ENCODE measurements at regions not wholly inside any gene's neighbourhood (a gene's known extent, or its start where the extent isn't known, plus 50 kb on each side); places are given as distances from the start of the nearest gene placed in this dataset.
"Not testable (repeated sequence)": the region's sequence is repeated elsewhere in the genome, so short reads cannot be mapped to it uniquely, and the experiment has no call there.

- no peak for DNase-seq
These were observed 271.0 kb upstream of the SLC30A5 start for GRCh38 chr5:68822796-68823195.

GRCh38 chr5:68823301-68823700 is 270.5 kb upstream of the SLC30A5 start:
- no peak for DNase-seq

GRCh38 chr5:68830377-68830898 is 263.4 kb upstream of the SLC30A5 start:
- no peak for DNase-seq

GRCh38 chr5:68834491-68834981 is 259.3 kb upstream of the SLC30A5 start:
- DNase-seq, result no peak

GRCh38 chr5:68838157-68838718 is 255.6 kb upstream of the SLC30A5 start:
- no peak for DNase-seq

- no peak for DNase-seq
These were observed 254.7 kb upstream of the SLC30A5 start for GRCh38 chr5:68839019-68839552.

- no peak for DNase-seq
These were observed 250.0 kb upstream of the SLC30A5 start for GRCh38 chr5:68843624-68844364.

GRCh38 chr5:68845131-68845530 is 248.7 kb upstream of the SLC30A5 start:
- no peak for DNase-seq

- no peak for DNase-seq
These were observed 247.0 kb upstream of the SLC30A5 start for GRCh38 chr5:68846828-68847227.

- no peak for DNase-seq
These were observed 245.7 kb upstream of the SLC30A5 start for GRCh38 chr5:68848091-68848490.

- DNase-seq, result no peak
These were observed 244.7 kb upstream of the SLC30A5 start for GRCh38 chr5:68849103-68849502.

- DNase-seq, result no peak
These were observed 243.9 kb upstream of the SLC30A5 start for GRCh38 chr5:68849906-68850305.

GRCh38 chr5:68861099-68861498 is 232.7 kb upstream of the SLC30A5 start:
- DNase-seq, result no peak

GRCh38 chr5:68862560-68862959 is 231.3 kb upstream of the SLC30A5 start:
- no peak for DNase-seq

GRCh38 chr5:68865192-68865591 is 228.6 kb upstream of the SLC30A5 start:
- not testable (repeated sequence) for DNase-seq

- DNase-seq, result no peak
These were observed 221.6 kb upstream of the SLC30A5 start for GRCh38 chr5:68872088-68872839.

- no peak for DNase-seq
These were observed 220.6 kb upstream of the SLC30A5 start for GRCh38 chr5:68873198-68873597.

- no peak for DNase-seq
These were observed 218.5 kb upstream of the SLC30A5 start for GRCh38 chr5:68875351-68875750.

GRCh38 chr5:68883436-68883835 is 210.4 kb upstream of the SLC30A5 start:
- DNase-seq, result no peak

GRCh38 chr5:68884144-68884754 is 209.6 kb upstream of the SLC30A5 start:
- DNase-seq, result no peak

- DNase-seq, result no peak
These were observed 208.9 kb upstream of the SLC30A5 start for GRCh38 chr5:68884883-68885282.

GRCh38 chr5:68886814-68887213 is 207.0 kb upstream of the SLC30A5 start:
- no peak for DNase-seq

GRCh38 chr5:68891718-68892117 is 202.1 kb upstream of the SLC30A5 start:
- no peak for DNase-seq

Measured in activated CD8-positive, alpha-beta memory T cell treated with anti-CD3 and anti-CD28 coated beads for 24 hours (primary cell).